ENCODE measurements at regions not wholly inside any gene's neighbourhood (a gene's known extent, or its start where the extent isn't known, plus 50 kb on each side); places are given as distances from the start of the nearest gene placed in this dataset.

DNA sequence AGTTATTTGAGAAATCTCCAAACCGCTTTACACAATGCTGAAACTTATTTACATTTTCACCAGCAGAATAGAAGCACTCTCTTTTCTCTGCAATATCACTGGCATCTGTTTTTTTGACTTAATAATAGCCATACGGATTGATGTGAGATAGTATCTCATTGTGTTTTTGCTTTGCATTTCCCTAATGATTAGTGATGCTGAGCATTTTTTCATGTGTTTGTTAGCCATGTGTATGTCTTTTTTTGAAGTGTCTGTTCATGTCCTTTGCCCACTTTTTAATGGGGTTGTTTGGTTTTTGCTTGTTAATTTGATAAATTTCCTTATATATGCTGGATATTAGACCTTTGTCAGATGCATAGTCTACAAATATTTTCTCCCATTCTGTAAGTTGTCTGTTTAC is 73.6 kb downstream of the FBXO5 start:
- no peak for DNase-seq

DNA sequence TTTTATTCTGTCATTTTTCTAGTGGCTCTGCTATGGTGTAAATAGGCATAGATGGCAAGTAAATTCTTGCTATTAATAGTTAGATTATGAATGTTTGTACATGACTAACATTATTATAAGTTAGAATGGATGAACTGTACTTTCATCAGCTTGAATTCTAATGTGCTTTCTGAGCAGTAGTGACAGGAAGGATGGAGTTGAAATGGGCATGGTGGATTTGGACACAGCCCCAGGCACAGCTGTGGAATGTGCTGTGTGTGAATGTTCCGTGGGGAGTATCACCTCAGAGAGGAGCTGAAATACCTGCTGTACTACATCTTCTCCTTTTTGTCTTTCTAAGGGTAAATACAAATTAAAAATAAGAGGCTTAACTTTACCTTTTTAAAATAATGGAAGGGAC is 66.8 kb downstream of the FBXO5 start:
- DNase-seq: no peak

DNA sequence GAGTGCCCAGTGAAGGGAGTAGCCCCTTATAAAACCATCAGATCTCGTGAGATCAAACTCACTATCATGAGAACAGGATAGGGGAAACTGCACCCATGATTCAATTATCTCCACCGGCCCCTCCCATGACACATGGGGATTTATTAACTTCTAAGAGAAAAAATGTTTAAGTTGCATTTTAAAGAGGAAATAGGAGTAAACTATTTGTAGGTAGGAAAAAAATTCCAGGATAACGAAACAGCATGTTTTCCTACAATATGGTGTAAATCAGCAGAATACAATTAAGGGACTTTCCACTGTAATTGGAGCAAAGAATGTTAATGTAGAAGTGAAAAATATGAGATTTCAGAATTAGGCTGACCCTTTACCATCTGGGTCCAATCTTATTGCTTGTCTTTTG is 63.9 kb downstream of the FBXO5 start:
- DNase-seq: no peak

GRCh38 chr6:152920016-152920415 is 62.8 kb downstream of the FBXO5 start:
- no peak for DNase-seq
